ENCODE measurements at regions not wholly inside any gene's neighbourhood (a gene's known extent, or its start where the extent isn't known, plus 50 kb on each side); places are given as distances from the start of the nearest gene placed in this dataset.
"Not testable (repeated sequence)": the region's sequence is repeated elsewhere in the genome, so short reads cannot be mapped to it uniquely, and the experiment has no call there.

DNA sequence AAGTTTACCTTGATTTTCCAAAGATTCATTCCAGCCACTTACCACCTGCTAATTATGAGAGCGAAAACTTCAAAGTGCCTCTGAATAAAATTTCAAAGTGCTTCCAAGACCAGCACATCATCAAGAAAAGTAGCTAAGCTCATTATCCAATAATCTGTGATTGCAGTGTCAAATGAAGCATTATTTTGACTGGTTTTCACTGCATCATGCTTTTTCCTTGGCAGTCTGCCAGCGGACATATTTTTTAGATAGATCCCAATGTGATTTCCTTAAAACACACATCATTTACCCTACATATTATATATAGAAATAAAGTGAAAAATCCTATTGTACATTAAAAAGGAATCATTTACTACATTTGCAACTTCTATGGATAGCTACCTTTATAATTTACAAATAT lies 508.6 kb upstream of the FAM174A start:
- DNase-seq (ENCODE audit: low spot score): peak; percentile 5

DNA sequence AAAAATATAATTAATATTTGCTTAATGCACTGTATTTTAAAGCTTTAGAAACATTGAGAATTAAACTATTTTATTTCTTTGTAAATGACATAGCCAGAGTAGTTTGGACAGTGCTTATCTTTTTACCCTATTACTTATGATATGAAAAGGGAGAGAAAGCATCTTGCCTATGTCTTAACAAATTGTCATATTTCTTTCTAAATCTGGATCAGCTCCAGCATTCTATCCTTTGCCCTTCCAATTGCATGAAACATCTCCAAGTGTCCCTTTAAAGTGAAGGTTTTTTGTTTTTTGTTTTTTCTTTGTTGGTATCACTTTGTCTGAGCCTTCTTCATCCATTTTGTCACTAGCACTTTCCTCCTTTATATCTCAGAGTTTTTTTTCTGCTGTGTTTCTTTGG lies 511.6 kb upstream of the FAM174A start:
- no peak for DNase-seq (ENCODE audit: low spot score)

DNA sequence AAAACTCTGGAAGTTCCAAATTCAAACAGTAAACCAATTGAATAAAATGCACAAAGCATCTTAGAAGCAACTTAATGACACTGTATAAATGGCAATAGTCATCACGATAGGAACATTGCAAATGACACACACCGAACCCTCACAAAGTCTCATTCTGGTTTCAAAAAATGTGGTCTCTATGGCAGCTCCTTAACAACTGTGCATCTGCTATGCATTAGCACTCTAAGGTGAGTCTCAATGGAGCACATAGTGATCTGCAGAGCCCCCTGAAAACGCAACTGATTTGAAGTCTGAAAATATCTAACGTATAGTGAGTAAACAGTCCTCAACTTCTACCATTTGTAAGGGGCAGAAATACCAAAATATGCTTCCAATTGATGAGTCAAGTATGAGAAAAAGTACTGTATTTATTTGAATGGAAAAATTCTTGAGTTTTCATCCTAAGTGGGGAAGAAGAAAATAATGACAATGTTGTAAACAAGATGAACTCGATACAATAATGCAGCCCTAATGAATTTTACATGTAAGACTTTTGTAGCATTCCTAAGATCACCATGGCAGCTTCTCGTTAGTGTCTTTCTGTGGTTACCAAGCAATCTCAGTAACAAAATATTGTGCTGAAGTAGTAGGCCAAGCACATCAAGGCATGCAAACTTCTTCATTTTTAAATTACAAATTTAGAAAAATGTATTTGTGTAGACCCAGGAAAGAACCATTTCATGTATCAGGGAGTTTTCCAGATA lies 517.5 kb upstream of the FAM174A start:
- no peak for DNase-seq (ENCODE audit: low spot score)

- not testable (repeated sequence) for DNase-seq (ENCODE audit: low spot score)
These were observed 521.9 kb upstream of the FAM174A start for GRCh38 chr5:100013305-100013704.

- DNase-seq (ENCODE audit: low spot score): not testable (repeated sequence)
These were observed 524.0 kb upstream of the FAM174A start for GRCh38 chr5:100011160-100011559.

DNA sequence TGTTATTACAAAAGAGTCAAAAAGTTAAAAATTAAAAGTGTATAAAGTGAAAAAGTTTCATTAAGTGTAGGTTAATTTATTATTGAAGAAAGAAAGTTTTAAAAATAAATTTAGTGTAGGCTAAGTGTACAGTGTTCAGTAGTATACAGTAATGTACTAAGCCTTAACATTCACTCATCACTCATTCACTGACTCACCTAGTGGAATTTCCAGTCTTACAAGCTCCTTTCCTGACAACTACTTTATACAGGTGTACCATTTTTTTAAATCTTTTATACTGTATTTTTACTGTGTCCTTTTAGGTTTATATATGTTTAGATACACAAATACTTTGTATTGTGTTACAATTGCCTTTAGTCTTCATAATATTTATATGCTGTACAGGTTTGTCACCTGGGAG lies 530.2 kb upstream of the FAM174A start:
- peak; percentile 12 for DNase-seq (ENCODE audit: low spot score)

DNA sequence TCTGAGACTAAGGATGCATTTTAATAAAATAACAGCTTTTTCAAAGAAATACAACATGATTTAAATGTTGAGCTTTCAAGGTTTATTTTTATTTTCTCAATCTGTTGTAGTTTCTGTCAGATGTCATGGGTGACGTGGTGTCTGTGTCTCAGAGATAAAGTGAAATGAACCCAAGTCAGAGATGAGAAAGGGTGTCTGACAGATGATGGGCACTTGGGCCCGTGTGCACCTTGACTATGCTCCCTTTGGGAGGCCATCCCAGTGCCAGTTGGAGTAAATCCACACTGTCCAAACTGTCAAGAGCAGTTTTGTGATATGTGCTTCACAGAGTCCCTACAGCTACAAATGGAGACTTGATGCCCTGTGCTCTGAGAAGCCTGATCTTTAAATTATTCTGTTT lies 536.9 kb upstream of the FAM174A start:
- no peak for DNase-seq (ENCODE audit: low spot score)

GRCh38 chr5:99995407-99995806 lies 539.8 kb upstream of the FAM174A start:
- DNase-seq (ENCODE audit: low spot score): no peak

DNA sequence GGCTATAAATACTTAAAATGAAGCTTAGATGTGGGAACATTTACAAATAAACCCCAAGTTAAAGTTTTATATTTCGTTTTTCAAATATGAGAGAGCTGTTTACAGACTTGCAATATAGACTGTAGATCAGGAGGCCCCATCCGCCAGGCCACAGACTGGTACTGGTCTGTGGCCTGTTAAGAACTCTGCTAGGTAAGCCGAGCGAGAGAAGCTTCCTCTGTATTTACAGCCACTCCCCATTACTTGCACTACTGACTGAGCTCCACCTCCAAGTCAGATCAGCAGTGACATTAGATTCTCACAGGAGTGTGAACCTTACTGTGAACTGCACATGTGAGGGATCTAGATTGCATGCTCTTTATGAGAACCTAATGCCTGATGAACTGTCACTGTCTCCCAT lies 561.4 kb upstream of the FAM174A start:
- no peak for DNase-seq (ENCODE audit: low spot score)

GRCh38 chr5:99955962-99956361 lies 579.2 kb upstream of the FAM174A start:
- no peak for DNase-seq (ENCODE audit: low spot score)

DNA sequence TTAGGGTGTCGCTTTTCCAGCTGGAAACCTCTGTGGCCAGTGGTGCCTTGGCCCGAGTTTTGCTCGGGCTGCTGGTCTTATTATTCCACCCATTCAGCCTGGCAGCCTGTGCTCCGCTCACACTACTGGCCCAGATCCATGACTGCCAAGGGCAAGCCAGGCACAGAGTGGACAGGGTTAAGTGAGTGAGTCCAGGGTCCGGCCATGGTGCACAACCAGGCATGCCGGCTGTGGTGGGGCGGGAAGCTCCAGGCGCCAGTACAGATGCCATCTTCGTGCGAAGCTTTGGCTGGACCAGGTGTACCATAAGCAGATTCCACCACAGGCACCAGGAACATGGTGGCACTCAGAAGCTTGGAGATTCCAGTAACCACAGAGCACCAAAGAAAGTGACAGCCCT lies 580.2 kb upstream of the FAM174A start:
- no peak for DNase-seq (ENCODE audit: low spot score)

DNA sequence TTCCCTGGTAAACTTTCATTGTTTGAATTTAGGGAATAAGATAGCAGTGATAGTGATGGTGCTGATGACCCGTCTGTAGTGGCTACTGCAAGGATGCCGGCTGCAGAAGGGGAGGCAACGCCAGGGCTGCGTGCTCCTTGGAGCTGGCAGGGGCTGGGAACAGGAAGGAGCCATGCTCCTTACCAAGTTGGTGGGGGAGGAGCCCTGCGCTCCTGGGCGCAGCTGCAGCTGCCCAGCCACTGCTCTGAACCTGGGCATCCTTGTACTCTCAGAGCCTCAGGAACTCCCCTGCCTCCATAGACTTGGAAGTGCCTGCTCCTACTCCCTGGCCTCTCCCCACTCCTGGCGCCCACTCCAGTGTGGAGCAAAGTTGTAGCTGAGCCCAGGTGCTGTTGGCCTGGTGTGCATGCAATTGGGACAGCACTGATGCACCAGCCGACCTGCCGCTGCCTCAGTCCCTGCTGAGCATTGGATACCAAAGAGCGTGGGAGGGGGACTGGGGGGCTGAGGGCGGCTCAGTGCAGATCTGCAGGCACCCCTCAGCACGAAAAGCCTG lies 585.1 kb upstream of the FAM174A start:
- no peak for DNase-seq (ENCODE audit: low spot score)

DNA sequence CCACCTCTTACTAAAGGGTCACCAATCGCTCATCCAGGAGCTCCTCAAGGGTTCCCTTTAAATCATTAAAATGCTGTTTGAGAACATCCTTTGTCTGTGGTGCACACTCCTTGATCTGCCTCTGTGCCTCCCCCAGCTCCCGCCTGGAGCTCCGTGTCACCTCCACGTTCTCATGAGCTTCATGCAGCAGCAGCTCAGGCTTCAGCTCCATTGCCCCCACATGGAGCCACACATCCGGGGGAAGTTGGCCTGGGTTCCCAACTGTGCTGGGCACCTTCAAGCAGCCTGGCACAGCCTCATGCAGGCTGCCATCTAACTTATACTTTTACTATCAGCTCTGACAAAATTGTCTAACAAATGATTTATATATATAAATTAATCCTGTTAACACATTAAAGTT lies 585.8 kb upstream of the FAM174A start:
- no peak for DNase-seq (ENCODE audit: low spot score)

- DNase-seq (ENCODE audit: low spot score): no peak
These were observed 586.3 kb upstream of the FAM174A start for GRCh38 chr5:99948850-99949249.

- no peak for DNase-seq (ENCODE audit: low spot score)
These were observed 589.4 kb upstream of the FAM174A start for GRCh38 chr5:99945478-99946442.

DNA sequence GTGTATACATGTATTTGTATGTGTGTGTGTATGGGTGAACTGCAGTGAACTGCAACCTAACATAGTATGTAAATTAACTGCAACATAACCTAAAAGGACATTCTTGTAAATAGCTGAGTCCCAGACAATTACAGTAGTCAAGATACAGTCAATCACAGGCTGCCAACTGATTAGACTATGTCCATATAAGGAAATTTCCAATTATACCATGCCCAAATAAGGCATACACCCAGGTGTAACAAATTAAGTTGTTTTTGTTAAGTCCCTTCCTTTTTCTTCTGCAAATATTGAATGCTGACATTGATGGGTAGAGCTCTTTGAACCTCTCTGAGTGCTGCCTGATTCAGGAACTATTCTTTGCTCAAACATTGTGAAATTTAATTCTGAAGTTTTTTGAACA lies 594.6 kb upstream of the FAM174A start:
- no peak for DNase-seq (ENCODE audit: low spot score)

GRCh38 chr5:99936911-99937310 lies 598.3 kb upstream of the FAM174A start:
- DNase-seq (ENCODE audit: low spot score): no peak

DNA sequence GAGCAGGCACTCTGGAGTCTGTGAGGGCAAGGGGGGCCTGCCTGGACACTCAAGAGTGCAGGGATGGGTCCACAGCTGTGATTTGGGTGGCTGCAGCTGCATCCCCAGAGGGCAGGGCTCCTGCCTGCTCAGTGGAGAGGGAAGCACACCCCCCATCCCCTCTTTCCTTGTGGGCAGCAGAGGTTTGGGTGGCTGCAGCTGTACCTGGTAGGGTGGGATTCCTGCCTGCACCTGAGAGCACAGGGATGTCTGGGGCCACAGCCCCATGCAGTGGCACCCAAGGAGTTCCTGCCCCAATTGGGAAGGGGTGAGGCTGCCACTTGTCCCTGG lies 605.4 kb upstream of the FAM174A start:
- no peak for DNase-seq (ENCODE audit: low spot score)

DNA sequence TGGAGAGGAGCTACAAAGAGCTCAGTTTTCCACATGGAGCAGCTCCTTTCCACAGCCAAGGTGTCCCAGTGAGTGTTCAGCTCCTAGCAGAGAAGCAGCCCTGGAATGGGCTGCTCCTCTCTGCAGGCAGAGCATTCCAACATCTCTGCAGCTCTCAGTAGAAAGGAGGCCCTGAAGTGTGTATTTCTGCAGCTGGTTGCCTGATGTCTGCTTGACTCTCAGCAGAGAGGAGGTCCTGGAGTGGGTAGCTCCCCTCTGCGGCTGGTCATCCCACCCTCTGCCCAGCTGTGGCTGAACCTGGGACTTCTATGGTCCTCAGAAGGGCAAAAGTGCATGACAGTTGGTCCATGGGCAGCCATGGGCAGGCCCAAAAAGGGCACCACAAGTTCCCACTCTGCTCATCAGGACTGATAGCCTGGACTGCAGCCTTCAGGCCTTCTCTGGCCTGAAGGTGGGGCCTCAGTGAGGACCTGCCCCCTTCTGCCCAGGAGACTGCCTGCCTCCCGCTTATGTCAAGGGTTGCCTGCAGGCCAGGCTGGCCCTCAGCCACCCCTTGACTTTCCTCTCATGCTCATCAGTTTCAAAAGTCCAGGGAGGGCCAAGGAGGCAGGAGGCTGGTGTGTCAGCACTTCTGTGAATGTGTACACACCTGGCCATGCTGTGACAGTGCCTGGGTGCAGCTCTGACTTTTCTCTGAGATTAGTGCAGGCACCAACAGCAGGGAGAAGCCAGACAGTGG lies 605.9 kb upstream of the FAM174A start:
- DNase-seq (ENCODE audit: low spot score): no peak

GRCh38 chr5:99928490-99928889 lies 606.7 kb upstream of the FAM174A start:
- DNase-seq (ENCODE audit: low spot score): no peak

GRCh38 chr5:99926463-99926862 lies 608.7 kb upstream of the FAM174A start:
- DNase-seq (ENCODE audit: low spot score): no peak

DNA sequence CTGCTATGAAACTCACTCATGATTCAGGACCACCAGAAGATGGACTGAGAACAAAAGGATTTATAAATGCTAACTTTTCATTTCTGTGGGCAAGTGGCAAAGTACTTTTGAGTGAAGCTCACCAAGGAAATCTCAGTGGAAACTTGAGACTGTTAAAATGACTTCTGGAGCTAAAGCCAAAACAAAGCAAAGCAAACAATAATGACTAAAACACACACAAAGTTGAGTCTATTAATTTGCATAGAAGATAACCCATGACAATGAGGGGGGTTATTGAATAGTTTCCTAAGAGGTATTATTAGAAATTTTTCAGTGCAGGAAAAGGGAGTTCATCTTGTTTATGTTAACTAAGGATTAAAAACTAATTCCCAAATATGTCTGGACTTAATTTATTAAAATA lies 612.8 kb upstream of the FAM174A start:
- no peak for DNase-seq (ENCODE audit: low spot score)

Measured in HT-29 (cell line).